Testis (tissue), 2 donors: ENCODE measurements at regions not wholly inside any gene's neighbourhood (a gene's known extent, or its start where the extent isn't known, plus 50 kb on each side); places are given as distances from the start of the nearest gene placed in this dataset.

Experiments
- DNase-seq: peaks from one replicate; pipeline ENCODE4 v3.0.0-alpha.2; 2019
- H3K27ac ChIP-seq, 2 donors: fragments of 200-600 bp; sonication (generic); one replicate each; pipeline ENCODE4 v1.5.1; 2019
- H3K27me3 ChIP-seq: fragments of 200-600 bp; sonication (generic); one replicate; pipeline ENCODE4 v1.5.1; 2019
- H3K36me3 ChIP-seq: fragments of 200-600 bp; sonication (generic); one replicate; pipeline ENCODE4 v1.5.1; 2017; ENCODE audit warnings: low read depth; ENCODE audit errors: missing control alignments
- H3K4me1 ChIP-seq: fragments of 200-600 bp; sonication (generic); one replicate; pipeline ENCODE4 v1.5.1; 2019
- H3K4me3 ChIP-seq, 2 donors: fragments of 200-600 bp; sonication (generic); one replicate each; pipeline ENCODE4 v1.5.1; 2017 to 2019
- H3K9me3 ChIP-seq: fragments of 200-600 bp; sonication (generic); one replicate; pipeline ENCODE4 v1.5.1; 2017
- CTCF ChIP-seq, 3 experiments: fragments of 450-650 bp in 2 of 3; fragments of 200-600 bp in 1 of 3; sonication (generic) in 1 of 3; IDR thresholded peaks; one replicate each; pipeline ENCODE4 v1.5.1; 2016 to 2019; ENCODE audit warnings: antibody characterized with exemption in 3 of 3, mild to moderate bottlenecking in 2 of 3, moderate library complexity in 1 of 3
- POLR2A ChIP-seq: fragments of 450-650 bp; IDR thresholded peaks from one replicate; pipeline ENCODE4 v1.6.1; 2017; ENCODE audit warnings: antibody characterized with exemption, mild to moderate bottlenecking, moderate library complexity
- WGBS, 2 donors: methylation state at CpG; one replicate each; pipeline ENCODE4 v1.1.5; 2018; 5-methylcytosine and 5-hydroxymethylcytosine counted together
- intact Hi-C: fragments of 100-400 bp; cut with DNase I; formaldehyde crosslinking; loops from one replicate; pipeline ENCODE4 v1.15.1; 2023; ENCODE audit warnings: low total_unique reads

- H3K4me1 ChIP-seq, result no peaks in the 10 kb centered on the region
- H3K9me3 ChIP-seq, result no peaks in the 10 kb centered on the region
- DNase-seq, result peak; percentile 15
- WGBS, 2 donors, result 65 to 81% methylated on average over 9 of the region's 9 CpGs
- no peak overlapping the region for H3K27ac ChIP-seq
- TF ChIP-seq POLR2A, result no peak
- TF ChIP-seq CTCF (IDR thresholded peaks at IDR 0.05), result no peak
- no peaks in the 10 kb centered on the region for H3K36me3 ChIP-seq
- no peak overlapping the region for H3K4me3 ChIP-seq
- intact Hi-C loops, result no loop called here
- no peaks in the 10 kb centered on the region for H3K27me3 ChIP-seq
Observed at GRCh38 chr20:24771542-24772061, 177.5 kb upstream of the CST7 start.

- no peak for TF ChIP-seq POLR2A
- no peak for TF ChIP-seq CTCF (IDR thresholded peaks at IDR 0.05)
- Histone ChIP-seq H3K27ac (no peak overlapping the region), H3K36me3 (no peaks in the 10 kb centered on the region), H3K4me3 (no peak overlapping the region), H3K9me3 (no peaks in the 10 kb centered on the region), H3K4me1 (no peaks in the 10 kb centered on the region), H3K27me3 (no peaks in the 10 kb centered on the region)
- 65 to 69% methylated on average over 10 of the region's 10 CpGs for WGBS, 2 donors
- no peak for DNase-seq
- intact Hi-C loops, result no loop called here
Observed at GRCh38 chr20:24772667-24773066, 176.4 kb upstream of the CST7 start.

- no peak for DNase-seq
- Histone ChIP-seq H3K27ac (no peak overlapping the region), H3K27me3 (no peaks in the 10 kb centered on the region), H3K36me3 (no peaks in the 10 kb centered on the region), H3K4me1 (no peaks in the 10 kb centered on the region), H3K9me3 (no peaks in the 10 kb centered on the region), H3K4me3 (no peak overlapping the region)
- no peak for TF ChIP-seq POLR2A
- TF ChIP-seq CTCF (IDR thresholded peaks at IDR 0.05), result no peak
- 76 to 78% methylated on average over 5 of the region's 5 CpGs for WGBS, 2 donors
- intact Hi-C loops, result no loop called here
Observed at GRCh38 chr20:24773168-24773567, 175.9 kb upstream of the CST7 start.

GRCh38 chr20:24773751-24774201 lies 175.3 kb upstream of the CST7 start:
- H3K4me3 ChIP-seq, result no peak overlapping the region
- no peaks in the 10 kb centered on the region for H3K36me3 ChIP-seq
- TF ChIP-seq CTCF (IDR thresholded peaks at IDR 0.05) (no peak), POLR2A (no peak)
- DNase-seq, result peak; percentile 9
- H3K27me3 ChIP-seq, result no peaks in the 10 kb centered on the region
- intact Hi-C loops, result no loop called here
- H3K27ac ChIP-seq, result no peak overlapping the region
- no peaks in the 10 kb centered on the region for H3K4me1 ChIP-seq
- 76 to 81% methylated on average over 3 of the region's 3 CpGs for WGBS, 2 donors
- H3K9me3 ChIP-seq, result no peaks in the 10 kb centered on the region

- Histone ChIP-seq H3K27ac (no peak overlapping the region), H3K4me1 (no peaks in the 10 kb centered on the region), H3K4me3 (no peak overlapping the region), H3K36me3 (no peaks in the 10 kb centered on the region), H3K9me3 (no peaks in the 10 kb centered on the region), H3K27me3 (no peaks in the 10 kb centered on the region)
- no peak for DNase-seq
- intact Hi-C loops, result no loop called here
- TF ChIP-seq POLR2A, result no peak
- TF ChIP-seq CTCF (IDR thresholded peaks at IDR 0.05), result no peak
Observed at GRCh38 chr20:24775966-24776365, 173.1 kb upstream of the CST7 start.
